A673 (cell line): ENCODE measurements at regions not wholly inside any gene's neighbourhood (a gene's known extent, or its start where the extent isn't known, plus 50 kb on each side); places are given as distances from the start of the nearest gene placed in this dataset.

ENCODE experiments used
- CTCF ChIP-seq: fragments of 300-800, 200-600 bp; sonication (generic); conservative IDR thresholded peaks from 2 replicates; pipeline ENCODE4 v1.5.1; 2017; ENCODE audit warnings: low read depth, mild to moderate bottlenecking, antibody characterized with exemption, low read length, moderate library complexity, mixed read lengths
- EZH2 ChIP-seq: fragments of 200-600 bp; sonication (generic); IDR thresholded peaks from 2 replicates; pipeline ENCODE4 v1.6.1; 2017; ENCODE audit warnings: borderline replicate concordance, low read depth, mild to moderate bottlenecking, mixed read lengths, antibody characterized with exemption, low read length; ENCODE audit not compliant: poor library complexity, severe bottlenecking

GRCh38 chr12:107853479-107853878 is 79.0 kb downstream of the ASCL4 start:
- no peak for TF ChIP-seq CTCF
- TF ChIP-seq EZH2: no peak
